ENCODE measurements at regions not wholly inside any gene's neighbourhood (a gene's known extent, or its start where the extent isn't known, plus 50 kb on each side); places are given as distances from the start of the nearest gene placed in this dataset.
"Not testable (repeated sequence)": the region's sequence is repeated elsewhere in the genome, so short reads cannot be mapped to it uniquely, and the experiment has no call there.

GRCh38 chr9:714675-715074 is 126.8 kb upstream of the DMRT1 start:
- no peak for DNase-seq (ENCODE audit: low read depth)

GRCh38 chr9:715300-715699 is 126.2 kb upstream of the DMRT1 start:
- no peak for DNase-seq (ENCODE audit: low read depth)

GRCh38 chr9:715743-716400 is 125.6 kb upstream of the DMRT1 start:
- no peak for DNase-seq (ENCODE audit: low read depth)

- no peak for DNase-seq (ENCODE audit: low read depth)
Measured at GRCh38 chr9:717722-718121, 123.8 kb upstream of the DMRT1 start.

GRCh38 chr9:720239-720881 is 121.1 kb upstream of the DMRT1 start:
- DNase-seq (ENCODE audit: low read depth), result no peak

- no peak for DNase-seq (ENCODE audit: low read depth)
Measured at GRCh38 chr9:722388-722980, 119.0 kb upstream of the DMRT1 start.

GRCh38 chr9:724461-724860 is 117.0 kb upstream of the DMRT1 start:
- DNase-seq (ENCODE audit: low read depth), result not testable (repeated sequence)

- no peak for DNase-seq (ENCODE audit: low read depth)
Measured at GRCh38 chr9:726005-726404, 115.5 kb upstream of the DMRT1 start.

GRCh38 chr9:727767-728166 is 113.7 kb upstream of the DMRT1 start:
- no peak for DNase-seq (ENCODE audit: low read depth)

- DNase-seq (ENCODE audit: low read depth), result no peak
Measured at GRCh38 chr9:728535-728934, 113.0 kb upstream of the DMRT1 start.

- DNase-seq (ENCODE audit: low read depth), result no peak
Measured at GRCh38 chr9:731474-731873, 110.0 kb upstream of the DMRT1 start.

GRCh38 chr9:734831-735511 is 106.5 kb upstream of the DMRT1 start:
- no peak for DNase-seq (ENCODE audit: low read depth)

- no peak for DNase-seq (ENCODE audit: low read depth)
Measured at GRCh38 chr9:737400-738120, 103.9 kb upstream of the DMRT1 start.

- DNase-seq (ENCODE audit: low read depth), result no peak
Measured at GRCh38 chr9:738209-738915, 103.1 kb upstream of the DMRT1 start.

GRCh38 chr9:739362-739761 is 102.1 kb upstream of the DMRT1 start:
- no peak for DNase-seq (ENCODE audit: low read depth)

- no peak for DNase-seq (ENCODE audit: low read depth)
Measured at GRCh38 chr9:740221-740620, 101.3 kb upstream of the DMRT1 start.

GRCh38 chr9:742104-742503 is 99.4 kb upstream of the DMRT1 start:
- DNase-seq (ENCODE audit: low read depth), result no peak

GRCh38 chr9:742914-743589 is 98.4 kb upstream of the DMRT1 start:
- DNase-seq (ENCODE audit: low read depth), result no peak

- no peak for DNase-seq (ENCODE audit: low read depth)
Measured at GRCh38 chr9:744046-744712, 97.3 kb upstream of the DMRT1 start.

- DNase-seq (ENCODE audit: low read depth), result no peak
Measured at GRCh38 chr9:744790-745484, 96.6 kb upstream of the DMRT1 start.

All from stimulated activated CD8-positive, alpha-beta memory T cell treated with anti-CD3 and anti-CD28 coated beads, Interleukin-15, amount 100 ng/mL, for 24 hours (primary cell).